HUES48 (cell line): ENCODE measurements at regions not wholly inside any gene's neighbourhood (a gene's known extent, or its start where the extent isn't known, plus 50 kb on each side); places are given as distances from the start of the nearest gene placed in this dataset.

Experiments
- H3K27ac ChIP-seq: one replicate; pipeline ENCODE4 v1.7.0; 2013; ENCODE audit warnings: low read depth, low read length, inconsistent platforms
- H3K27me3 ChIP-seq: 2 replicates; pipeline ENCODE4 v1.6.1; 2013; ENCODE audit warnings: mild to moderate bottlenecking, low read length; ENCODE audit not compliant: control insufficient read depth, insufficient read depth
- H3K36me3 ChIP-seq: 2 replicates; pipeline ENCODE4 v1.6.1; 2013; ENCODE audit warnings: low read length; ENCODE audit not compliant: control insufficient read depth, insufficient read depth
- H3K4me1 ChIP-seq: 2 replicates; pipeline ENCODE4 v1.6.1; 2013; ENCODE audit warnings: mild to moderate bottlenecking, low read length; ENCODE audit not compliant: control insufficient read depth, insufficient read depth
- H3K4me3 ChIP-seq: 2 replicates; pipeline ENCODE4 v1.5.1; 2013; ENCODE audit warnings: mild to moderate bottlenecking, low read depth, low read length
- H3K9ac ChIP-seq: 2 replicates; pipeline ENCODE4 v1.6.1; 2013; ENCODE audit warnings: mild to moderate bottlenecking, low read depth, low read length, moderate library complexity
- H3K9me3 ChIP-seq: 2 replicates; pipeline ENCODE4 v1.6.1; 2013; ENCODE audit warnings: low read length; ENCODE audit not compliant: control insufficient read depth, insufficient read depth

DNA sequence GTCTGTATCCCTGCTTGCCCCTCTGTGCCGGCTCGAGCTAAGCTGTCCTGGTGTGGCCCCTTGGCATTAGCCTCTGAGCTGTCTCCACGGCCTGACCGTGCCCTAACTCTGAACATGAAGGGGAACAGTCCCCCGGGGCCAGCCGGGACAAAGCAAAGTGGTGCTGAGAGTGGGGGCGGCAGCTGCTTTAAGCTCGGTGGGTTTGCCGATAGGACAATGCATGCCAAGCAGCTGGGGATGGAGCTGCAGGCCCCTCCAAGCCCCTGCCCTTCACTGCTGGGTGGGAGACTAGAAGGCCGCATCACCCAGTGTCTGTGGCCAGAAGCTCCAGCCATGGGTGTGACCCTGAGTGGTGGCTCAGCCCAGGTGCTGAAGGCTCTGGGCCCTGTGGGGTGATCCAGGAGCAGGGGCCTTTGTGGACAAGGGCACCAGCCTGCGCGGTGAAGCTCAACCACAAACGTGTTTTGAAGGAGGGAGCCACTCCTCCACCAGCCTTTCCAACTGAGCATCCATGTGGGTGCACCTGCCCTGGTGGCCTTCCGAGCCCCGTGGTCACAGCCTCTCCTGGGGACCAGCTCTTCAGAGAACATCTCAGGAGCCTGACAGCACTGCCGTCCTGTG is 242.5 kb downstream of the ERMARD start:
- Histone ChIP-seq H3K4me1 (no peaks in the 10 kb centered on the region), H3K9ac (no peak overlapping the region), H3K9me3 (no peaks in the 10 kb centered on the region), H3K27ac (no peak overlapping the region), H3K27me3 (no peaks in the 10 kb centered on the region), H3K4me3 (no peak overlapping the region), H3K36me3 (no peaks in the 10 kb centered on the region)

DNA sequence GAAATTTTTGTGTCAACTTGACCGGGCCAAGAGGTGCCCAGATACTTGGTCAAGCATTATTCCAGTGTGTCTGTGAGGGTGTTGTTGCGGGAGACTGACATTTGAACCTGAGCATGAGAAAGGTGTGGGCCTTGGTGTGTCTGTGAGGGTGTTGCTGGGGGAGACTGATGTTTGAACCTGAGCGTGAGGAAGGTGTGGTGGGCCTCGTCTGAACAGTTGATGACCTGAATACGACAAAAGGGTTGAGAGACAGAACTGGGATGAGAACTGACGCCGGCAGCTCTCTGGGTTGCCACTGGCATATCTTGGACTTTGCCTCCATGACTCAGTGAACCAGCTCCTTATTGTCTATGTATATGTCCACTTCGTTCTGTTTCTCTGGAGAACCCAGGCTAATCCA is 240.5 kb downstream of the ERMARD start:
- H3K9me3 ChIP-seq = no peaks in the 10 kb centered on the region
- H3K4me1 ChIP-seq = no peaks in the 10 kb centered on the region
- no peaks in the 10 kb centered on the region for H3K36me3 ChIP-seq
- no peak overlapping the region for H3K4me3 ChIP-seq
- H3K27ac ChIP-seq = no peak overlapping the region
- no peak overlapping the region for H3K9ac ChIP-seq
- no peaks in the 10 kb centered on the region for H3K27me3 ChIP-seq

DNA sequence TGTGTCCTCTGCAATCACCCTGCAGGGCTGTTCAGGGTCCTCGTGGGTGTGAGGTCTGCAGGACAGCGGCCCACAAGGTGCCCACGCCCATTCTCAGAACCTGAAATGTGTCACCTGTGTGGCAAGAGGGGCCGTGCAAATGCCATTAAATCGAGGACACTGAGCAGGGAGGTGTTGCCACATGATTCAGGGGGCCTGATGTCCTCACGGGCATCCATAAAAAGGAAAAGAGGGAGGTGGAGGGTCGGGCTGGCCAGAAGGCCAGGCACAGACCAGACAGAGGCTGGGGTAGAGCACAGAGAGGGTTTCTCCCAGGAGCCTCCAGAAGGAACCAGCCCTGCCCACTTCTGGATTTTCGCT is 239.6 kb downstream of the ERMARD start:
- Histone ChIP-seq H3K4me3 (no peak overlapping the region), H3K9ac (no peak overlapping the region), H3K9me3 (no peaks in the 10 kb centered on the region), H3K27me3 (no peaks in the 10 kb centered on the region), H3K36me3 (no peaks in the 10 kb centered on the region), H3K27ac (no peak overlapping the region), H3K4me1 (no peaks in the 10 kb centered on the region)

DNA sequence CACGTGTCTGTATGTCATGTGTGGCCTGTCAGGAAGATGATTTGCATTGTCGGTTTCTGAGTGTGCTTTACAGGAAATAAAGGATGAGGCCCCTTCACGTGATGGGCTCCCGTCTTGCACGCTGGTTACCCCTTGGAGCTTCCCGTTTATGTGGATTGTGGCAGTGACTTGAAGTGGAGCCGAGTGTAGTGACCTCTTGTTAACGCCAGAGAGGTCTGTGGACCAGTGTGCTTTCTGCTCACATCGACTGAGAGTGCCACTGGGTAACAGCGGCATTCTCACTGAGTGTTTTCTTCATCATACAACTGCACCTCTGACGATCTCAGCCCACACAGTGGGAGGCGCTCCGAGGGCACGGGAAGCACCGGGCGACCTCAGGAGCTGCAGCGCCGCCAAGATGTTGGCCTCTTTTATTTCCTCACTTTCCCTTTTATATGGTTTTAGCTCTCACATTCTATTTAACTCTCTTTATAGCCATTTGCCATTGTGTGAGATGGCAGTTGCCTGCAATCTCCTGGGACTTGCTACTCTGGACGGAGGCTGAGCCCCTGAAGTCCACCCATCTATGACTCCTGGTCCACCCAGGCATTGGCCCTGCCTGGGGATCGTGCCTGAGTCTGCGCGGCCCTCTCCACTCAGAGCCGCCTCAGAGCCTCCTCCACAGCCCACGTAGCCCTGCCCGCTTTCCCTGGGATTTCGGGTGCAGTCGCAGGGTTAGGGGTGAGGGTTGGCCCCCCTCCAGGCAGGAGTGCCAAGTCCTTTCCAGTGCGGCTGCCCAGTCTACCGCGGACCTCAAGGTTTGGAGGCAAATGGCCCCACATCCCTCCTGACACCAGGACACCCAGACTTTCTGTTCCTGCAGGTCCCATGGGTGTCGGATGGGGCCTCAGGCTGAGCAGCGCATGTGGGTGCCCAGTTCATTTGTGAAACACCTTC is 238.9 kb downstream of the ERMARD start:
- Histone ChIP-seq H3K27me3 (no peaks in the 10 kb centered on the region), H3K9me3 (no peaks in the 10 kb centered on the region), H3K27ac (no peak overlapping the region), H3K36me3 (no peaks in the 10 kb centered on the region), H3K4me3 (no peak overlapping the region), H3K9ac (no peak overlapping the region), H3K4me1 (no peaks in the 10 kb centered on the region)

DNA sequence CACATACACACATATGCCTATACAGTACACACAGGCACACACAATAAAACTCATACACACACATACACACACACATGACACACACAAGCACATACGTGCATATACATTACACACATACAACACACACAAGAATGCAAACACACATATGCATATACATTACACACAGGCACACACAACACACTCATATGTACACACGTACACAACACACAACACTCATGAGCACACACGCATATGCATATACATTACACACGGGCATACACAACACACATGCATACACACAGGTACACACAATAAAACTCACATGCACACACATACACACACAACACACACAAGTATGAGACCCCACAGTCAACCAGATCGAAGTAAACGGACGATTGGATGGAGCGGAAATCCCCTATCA is 238.2 kb downstream of the ERMARD start:
- no peaks in the 10 kb centered on the region for H3K27me3 ChIP-seq
- no peaks in the 10 kb centered on the region for H3K9me3 ChIP-seq
- no peaks in the 10 kb centered on the region for H3K4me1 ChIP-seq
- no peaks in the 10 kb centered on the region for H3K36me3 ChIP-seq
- no peak overlapping the region for H3K27ac ChIP-seq
- H3K4me3 ChIP-seq = no peak overlapping the region
- no peak overlapping the region for H3K9ac ChIP-seq

DNA sequence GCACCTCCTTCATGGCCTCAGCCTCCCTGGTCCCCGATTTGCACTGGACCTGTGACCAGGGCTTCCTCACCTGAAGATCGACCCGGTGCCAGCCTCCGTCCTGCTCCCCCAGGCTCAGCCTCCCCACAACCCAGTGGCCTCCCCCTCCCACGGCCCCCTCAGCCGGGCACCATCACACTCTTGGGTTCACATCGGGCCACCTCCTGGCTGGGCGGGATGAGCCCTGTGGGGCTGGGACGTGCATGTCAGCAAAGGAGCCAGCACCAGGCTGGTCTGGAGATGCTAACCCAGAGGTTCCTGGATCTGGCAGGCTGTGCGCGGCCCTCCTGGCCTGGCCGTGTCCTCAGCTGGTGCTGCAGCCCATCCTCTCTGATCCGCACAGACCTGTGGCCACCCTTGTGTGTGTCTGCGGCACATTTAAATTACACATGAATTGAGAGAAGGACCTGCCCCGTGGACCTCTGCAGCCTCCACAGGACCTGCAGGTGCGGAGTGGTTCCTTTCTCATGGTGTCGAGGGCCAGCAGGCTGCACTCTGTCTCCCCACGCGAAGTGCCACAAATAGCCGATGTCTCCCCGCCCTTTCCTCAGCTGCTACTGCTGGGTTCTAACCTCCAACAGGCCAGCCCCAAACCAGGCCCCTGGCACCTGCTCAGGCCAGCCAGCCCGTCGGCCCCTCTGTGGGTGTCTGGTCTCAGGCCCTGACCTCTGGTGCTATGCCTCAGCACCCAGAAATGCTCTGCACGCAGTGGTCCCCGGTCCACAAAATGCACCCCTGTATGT is 237.5 kb downstream of the ERMARD start:
- Histone ChIP-seq H3K9ac (no peak overlapping the region), H3K9me3 (no peaks in the 10 kb centered on the region), H3K36me3 (no peaks in the 10 kb centered on the region), H3K27ac (no peak overlapping the region), H3K4me1 (no peaks in the 10 kb centered on the region), H3K27me3 (no peaks in the 10 kb centered on the region), H3K4me3 (no peak overlapping the region)

DNA sequence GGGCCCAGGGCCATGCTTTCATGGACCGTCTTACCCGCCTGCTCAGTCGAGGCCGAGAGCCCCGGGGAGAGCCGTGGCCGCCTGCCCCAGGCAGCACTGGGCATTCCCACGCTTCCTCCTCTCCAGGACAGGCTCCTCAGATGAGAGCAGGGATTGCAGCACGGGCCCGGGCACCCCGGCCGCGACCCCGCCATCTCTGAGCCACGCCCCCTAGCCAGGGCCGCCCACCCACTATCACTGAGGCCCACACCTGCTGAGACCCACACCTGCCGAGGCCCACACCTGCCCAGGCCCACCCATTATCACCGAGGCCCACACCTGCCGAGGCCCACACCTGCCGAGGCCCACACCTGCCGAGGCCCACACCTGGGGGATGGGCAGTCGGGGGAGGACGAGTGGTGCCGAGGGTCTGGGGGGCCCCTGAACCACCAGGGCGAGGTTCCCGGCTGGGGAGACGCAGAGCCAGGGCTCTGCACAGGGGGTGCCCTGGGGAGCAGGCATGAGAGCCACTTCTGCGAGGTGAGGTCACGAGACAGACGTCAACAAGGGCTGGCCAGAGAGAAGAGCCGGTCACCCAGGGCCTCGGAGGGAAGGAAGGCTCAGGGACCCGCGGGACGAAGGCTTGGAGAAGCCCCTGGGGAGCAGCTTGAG is 235.6 kb downstream of the ERMARD start:
- H3K4me3 ChIP-seq = no peak overlapping the region
- no peaks in the 10 kb centered on the region for H3K27me3 ChIP-seq
- no peak overlapping the region for H3K27ac ChIP-seq
- no peaks in the 10 kb centered on the region for H3K4me1 ChIP-seq
- H3K9ac ChIP-seq = no peak overlapping the region
- no peaks in the 10 kb centered on the region for H3K36me3 ChIP-seq
- no peaks in the 10 kb centered on the region for H3K9me3 ChIP-seq

DNA sequence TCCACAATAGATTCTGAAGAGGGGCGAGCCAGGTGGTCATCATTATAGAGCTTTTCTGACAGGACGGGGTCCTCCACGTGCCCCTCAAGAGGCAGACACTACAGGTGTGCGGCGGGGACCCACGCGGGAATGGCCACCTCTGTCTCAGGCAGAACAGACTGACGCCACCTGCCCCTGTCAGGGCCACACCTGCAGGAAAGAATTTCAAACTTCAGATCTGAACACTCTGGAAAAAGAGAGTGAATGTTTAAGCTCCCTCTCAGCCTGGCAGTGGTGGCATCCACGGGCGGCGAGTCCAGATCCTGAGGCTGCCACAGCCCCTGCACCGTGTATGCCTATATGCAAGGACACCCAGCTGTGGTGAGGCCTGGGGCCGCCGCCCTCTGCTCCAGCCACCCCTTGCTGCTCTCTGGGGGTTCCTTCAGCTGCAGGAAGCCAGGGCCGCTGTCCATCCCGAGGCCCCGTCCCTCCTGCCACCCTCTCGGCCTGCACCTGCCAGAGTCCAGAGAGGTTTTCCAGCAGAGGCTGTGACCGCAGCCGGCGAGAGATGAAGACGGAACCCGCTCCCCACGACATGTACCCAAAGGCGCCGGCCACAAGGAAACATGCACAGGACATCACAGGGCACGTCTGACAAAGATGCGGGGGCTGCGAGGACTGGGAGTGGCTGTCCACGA is 234.9 kb downstream of the ERMARD start:
- Histone ChIP-seq H3K36me3 (no peaks in the 10 kb centered on the region), H3K9me3 (no peaks in the 10 kb centered on the region), H3K4me1 (no peaks in the 10 kb centered on the region), H3K27me3 (no peaks in the 10 kb centered on the region), H3K9ac (no peak overlapping the region), H3K4me3 (no peak overlapping the region), H3K27ac (no peak overlapping the region)

DNA sequence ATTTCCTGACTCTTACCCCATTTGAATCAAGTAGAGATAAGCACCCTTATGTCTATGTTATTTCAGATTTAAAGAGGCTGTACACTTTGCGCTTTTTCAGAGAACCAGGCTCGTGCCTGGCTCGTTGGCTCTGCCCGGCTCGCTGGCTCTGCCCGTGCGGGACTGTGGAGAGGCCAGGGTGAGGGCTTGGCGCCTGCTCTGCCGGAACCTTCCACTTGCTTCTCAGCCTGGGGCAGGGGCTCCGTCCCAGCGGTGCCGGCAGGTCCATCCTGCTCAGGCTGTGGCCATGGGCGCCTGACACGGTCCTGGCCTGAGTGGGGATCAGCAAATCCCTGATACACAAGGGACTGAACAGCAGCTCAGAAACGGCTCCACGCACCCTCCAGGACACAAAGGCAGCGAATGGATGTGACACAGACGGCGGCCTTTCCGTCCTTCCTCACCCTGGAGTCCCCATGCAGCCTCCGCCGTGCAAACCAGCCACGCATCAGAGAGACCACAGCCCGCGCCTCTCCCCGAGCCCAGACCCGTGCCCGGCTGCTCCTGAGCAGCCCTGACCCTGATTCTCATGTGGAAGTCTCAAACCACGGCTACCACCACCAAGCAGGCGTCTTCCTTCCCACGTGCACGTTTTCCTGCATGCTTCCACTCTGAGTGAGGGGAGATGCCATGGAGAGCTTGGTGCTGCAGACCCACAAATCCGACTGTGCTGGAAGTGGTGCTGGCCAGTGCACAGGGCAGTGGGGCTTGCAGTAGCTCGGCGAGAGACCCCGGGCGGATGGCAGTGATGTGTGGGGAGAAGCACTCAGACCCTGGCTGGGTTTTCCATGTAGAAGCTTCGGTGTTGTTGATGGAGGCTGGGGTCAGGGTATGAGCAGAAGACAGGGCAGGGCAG is 233.9 kb downstream of the ERMARD start:
- H3K9me3 ChIP-seq = no peaks in the 10 kb centered on the region
- no peak overlapping the region for H3K9ac ChIP-seq
- H3K27ac ChIP-seq = no peak overlapping the region
- no peaks in the 10 kb centered on the region for H3K36me3 ChIP-seq
- no peaks in the 10 kb centered on the region for H3K27me3 ChIP-seq
- no peaks in the 10 kb centered on the region for H3K4me1 ChIP-seq
- H3K4me3 ChIP-seq = no peak overlapping the region
